IMR-90 (cell line): ENCODE measurements at regions not wholly inside any gene's neighbourhood (a gene's known extent, or its start where the extent isn't known, plus 50 kb on each side); places are given as distances from the start of the nearest gene placed in this dataset.

ENCODE experiments used
- ATAC-seq: fragments of 200-7000 bp; cut with Tn5 transposase; 2 replicates; pipeline ENCODE4 v1.9.1; 2020; ENCODE audit warnings: low read depth, mild to moderate bottlenecking, moderate library complexity
- BruUV-seq: library from RNA; stranded (reverse); fragments of 400-500 nt; replicated peaks from 2 replicates; lab custom pipeline; 2021; lab: Mats Ljungman, UMichigan
- CTCF ChIA-PET: fragments of 300-600 bp; formaldehyde crosslinking; extraction: SDS; loops from one replicate; lab custom pipeline; 2021; ENCODE audit warnings: antibody characterized with exemption; lab: Yijun Ruan, JAX
- POLR2A ChIA-PET: fragments of 300-600 bp; sonication (Branson Sonifier 250); formaldehyde crosslinking; loops from one replicate; lab custom pipeline; 2022; ENCODE audit warnings: antibody characterized with exemption; ENCODE audit not compliant: unreplicated experiment; lab: Charles Lee
- DNase-seq: peaks from one replicate; pipeline ENCODE4 v3.0.0; 2013
- H2AFZ ChIP-seq: replicated peaks from 2 replicates; pipeline ENCODE3; 2013; ENCODE audit warnings: low read length, mild to moderate bottlenecking; ENCODE audit not compliant: poor library complexity
- H2AK5ac ChIP-seq: 2 replicates; pipeline ENCODE4 v1.6.1; 2013; ENCODE audit warnings: low read depth, low read length, inconsistent platforms
- H2AK9ac ChIP-seq: replicated peaks from 2 replicates; pipeline ENCODE3; 2013; ENCODE audit warnings: mild to moderate bottlenecking, low read depth, low read length, moderate library complexity; ENCODE audit not compliant: poor library complexity
- H2BK120ac ChIP-seq: 2 replicates; pipeline ENCODE4 v1.6.1; 2013; ENCODE audit warnings: low read depth, low read length, inconsistent platforms
- H2BK15ac ChIP-seq: 3 replicates; pipeline ENCODE4 v1.6.1; 2013; ENCODE audit warnings: low read depth, low read length, inconsistent platforms
- H2BK20ac ChIP-seq: 2 replicates; pipeline ENCODE4 v1.6.1; 2013; ENCODE audit warnings: low read depth, mild to moderate bottlenecking, inconsistent platforms, low read length, moderate library complexity
- H2BK5ac ChIP-seq: 2 replicates; pipeline ENCODE4 v1.6.1; 2013; ENCODE audit warnings: mild to moderate bottlenecking, low read depth, low read length, inconsistent platforms; ENCODE audit not compliant: poor library complexity, severe bottlenecking
- H3K14ac ChIP-seq: replicated peaks from 2 replicates; pipeline ENCODE4 v1.6.1; 2013; ENCODE audit warnings: low read depth, low read length, inconsistent platforms
- H3K18ac ChIP-seq: 2 replicates; pipeline ENCODE4 v1.6.1; 2013; ENCODE audit warnings: low read depth, low read length, control low read depth
- H3K23ac ChIP-seq: 2 replicates; pipeline ENCODE4 v1.6.1; 2013; ENCODE audit warnings: low read depth, low read length, inconsistent platforms
- H3K27ac ChIP-seq: 2 replicates; pipeline ENCODE4 v1.5.1; 2013; ENCODE audit warnings: mild to moderate bottlenecking, control low read depth, low read length; ENCODE audit not compliant: insufficient read depth
- H3K27me3 ChIP-seq: 2 replicates; pipeline ENCODE4 v1.6.1; 2013; ENCODE audit warnings: low read length; ENCODE audit not compliant: control insufficient read depth, insufficient read depth
- H3K36me3 ChIP-seq: 2 replicates; pipeline ENCODE4 v1.6.1; 2013; ENCODE audit warnings: low read length, mixed read lengths; ENCODE audit not compliant: control insufficient read depth, insufficient read depth
- H3K4ac ChIP-seq: 2 replicates; pipeline ENCODE4 v1.6.1; 2013; ENCODE audit warnings: low read depth, low read length, inconsistent platforms
- H3K4me1 ChIP-seq: 2 replicates; pipeline ENCODE4 v1.6.1; 2013; ENCODE audit warnings: low read length, mixed read lengths; ENCODE audit not compliant: control insufficient read depth, insufficient read depth
- H3K4me2 ChIP-seq: 2 replicates; pipeline ENCODE4 v1.6.1; 2013; ENCODE audit warnings: low read depth, mild to moderate bottlenecking, control low read depth, low read length, moderate library complexity
- H3K4me3 ChIP-seq: 2 replicates; pipeline ENCODE4 v1.5.1; 2013; ENCODE audit warnings: low read depth, mild to moderate bottlenecking, control low read depth, low read length, moderate library complexity; ENCODE audit not compliant: insufficient read depth
- H3K56ac ChIP-seq: 2 replicates; pipeline ENCODE4 v1.6.1; 2013; ENCODE audit warnings: low read length, inconsistent platforms; ENCODE audit not compliant: insufficient read depth; ENCODE audit errors: extremely low read depth
- H3K79me1 ChIP-seq, 2 experiments: 2 replicates each; pipeline ENCODE4 v1.6.1; 2013; ENCODE audit warnings: low read length in 2 of 2, inconsistent platforms in 1 of 2, low read depth in 1 of 2
- H3K9ac ChIP-seq: 2 replicates; pipeline ENCODE4 v1.6.1; 2013; ENCODE audit warnings: low read depth, low read length, control low read depth
- H3K9me1 ChIP-seq: 2 replicates; pipeline ENCODE4 v1.6.1; 2013; ENCODE audit warnings: low read length, inconsistent platforms; ENCODE audit not compliant: insufficient read depth
- H3K9me3 ChIP-seq: 2 replicates; pipeline ENCODE4 v1.6.1; 2013; ENCODE audit warnings: low read length; ENCODE audit not compliant: control insufficient read depth, insufficient read depth
- H4K20me1 ChIP-seq: 2 replicates; pipeline ENCODE4 v1.6.1; 2013; ENCODE audit warnings: low read length, inconsistent platforms; ENCODE audit not compliant: insufficient read depth
- H4K5ac ChIP-seq: 2 replicates; pipeline ENCODE4 v1.6.1; 2013; ENCODE audit warnings: mild to moderate bottlenecking, low read depth, low read length, control low read depth
- H4K8ac ChIP-seq, 2 experiments: 2 replicates each; pipeline ENCODE4 v1.6.1; 2013; ENCODE audit warnings: low read depth in 2 of 2, low read length in 2 of 2, control low read depth in 1 of 2, inconsistent platforms in 1 of 2
- H4K91ac ChIP-seq: 2 replicates; pipeline ENCODE4 v1.6.1; 2013; ENCODE audit warnings: low read depth, low read length, inconsistent platforms; ENCODE audit not compliant: insufficient read depth
- MAFK ChIP-seq: IDR thresholded peaks from 2 replicates; pipeline ENCODE4 v1.6.1; 2012; ENCODE audit warnings: low read depth, low read length, improper control_type of control experiment
- WGBS, 2 experiments: methylation state at CpG; one replicate each; pipeline versions ENCODE4 v1.1.5 to v1.1.7; 2013; ENCODE audit warnings: missing lambda C conversion rate in 2 of 2; ENCODE audit not compliant: insufficient read length in 1 of 2; ENCODE audit errors: extremely low coverage in 2 of 2; 5-methylcytosine and 5-hydroxymethylcytosine counted together
- dilution Hi-C: fragments of 300-500 bp; cut with HindIII; formaldehyde crosslinking; loops from one replicate; pipeline ENCODE4 v1.14.3; 2018; ENCODE audit warnings: low sequenced_read_pairs; ENCODE audit not compliant: unreplicated experiment
- in situ Hi-C: fragments of 300-500 bp; cut with MboI; formaldehyde crosslinking; loops from 3 replicates; pipeline ENCODE4 v1.14.3; 2019; ENCODE audit warnings: low sequenced_read_pairs, inconsistent platforms, mixed read lengths
- intact Hi-C: fragments of 100-400 bp; cut with micrococcal nuclease; formaldehyde crosslinking; loops from 2 replicates; pipeline ENCODE4 v1.10.0; 2022
- TF ChIP-seq, protein P1 (sequence below): fragments of 150-350 bp; IDR thresholded peaks from 2 replicates; pipeline ENCODE4 v1.6.1; 2016; ENCODE audit warnings: low read depth, mild to moderate bottlenecking, low read length, moderate library complexity, borderline replicate concordance

DNA sequence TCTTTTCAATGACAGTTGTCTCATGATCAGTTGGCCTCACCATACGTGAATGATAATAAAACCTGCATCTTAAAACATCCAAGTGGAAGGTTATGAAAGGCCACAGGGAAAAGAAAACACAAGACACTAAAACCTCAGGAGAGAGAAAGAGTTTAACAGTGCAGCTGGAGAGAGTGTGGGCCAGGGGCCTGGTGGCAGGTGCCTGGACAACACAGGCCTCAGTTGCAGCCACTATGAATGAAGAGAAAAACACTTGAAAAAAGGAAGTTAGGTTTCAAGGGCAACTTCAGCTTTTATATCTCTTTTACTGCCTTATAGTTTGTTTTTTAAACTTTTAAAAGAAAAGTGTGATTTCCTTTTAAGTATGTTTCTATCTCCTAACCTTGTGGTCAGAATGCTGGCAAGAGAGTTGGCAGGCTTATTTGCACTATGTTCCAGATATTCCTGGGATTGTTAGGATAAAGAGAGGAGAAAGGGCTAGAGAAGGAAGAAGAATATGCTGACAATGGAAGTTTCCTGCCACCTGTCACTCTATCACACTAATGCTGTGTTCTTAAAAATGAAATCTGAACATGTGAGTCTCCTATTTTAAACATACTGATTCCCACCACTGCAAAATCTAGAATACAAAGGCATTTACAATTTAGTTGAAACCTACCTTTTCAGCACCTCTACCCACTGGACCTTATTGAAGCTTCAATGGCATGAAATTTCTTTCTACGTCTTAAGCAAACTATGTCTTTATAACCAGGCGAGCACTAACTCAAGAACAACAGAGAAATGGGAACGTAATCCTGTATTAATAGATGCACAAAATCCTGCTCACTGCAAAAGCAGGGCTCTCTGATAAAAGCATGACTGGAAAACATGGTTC is 222.4 kb downstream of the CD83 start:
- no peak overlapping the region for H2BK5ac ChIP-seq
- no peak overlapping the region for H3K4me3 ChIP-seq
- H2AK5ac ChIP-seq, result no peak overlapping the region
- no peak overlapping the region for H3K56ac ChIP-seq
- no peak overlapping the region for H4K5ac ChIP-seq
- BruUV-seq, result no TSS peak
- H3K36me3 ChIP-seq, result no peaks in the 10 kb centered on the region
- H3K4ac ChIP-seq, result no peak overlapping the region
- H3K9me1 ChIP-seq, result no peaks in the 10 kb centered on the region
- ChIA-PET CTCF (no interaction called here), POLR2A (no interaction called here)
- intact Hi-C loops, result no loop called here
- no peak overlapping the region for H3K23ac ChIP-seq
- no peaks in the 10 kb centered on the region for H4K20me1 ChIP-seq
- dilution Hi-C loops, result no loop called here
- no peak for ATAC-seq
- no peaks in the 10 kb centered on the region for H3K4me1 ChIP-seq
- no peak overlapping the region for H3K27ac ChIP-seq
- H3K79me1 ChIP-seq, result no peaks in the 10 kb centered on the region
- H3K9me3 ChIP-seq, result no peaks in the 10 kb centered on the region
- H3K18ac ChIP-seq, result no peak overlapping the region
- no peak overlapping the region for H4K91ac ChIP-seq
- no peak overlapping the region for H3K14ac ChIP-seq
- H4K8ac ChIP-seq, result no peak overlapping the region
- WGBS, 2 experiments, result 83% methylated on average over 2 of the region's 4 CpGs; no CpG with 5 or more reads in 1 of the 2 experiments
- peak; percentile 67 for TF ChIP-seq MAFK
- TF ChIP-seq, protein P1, sequence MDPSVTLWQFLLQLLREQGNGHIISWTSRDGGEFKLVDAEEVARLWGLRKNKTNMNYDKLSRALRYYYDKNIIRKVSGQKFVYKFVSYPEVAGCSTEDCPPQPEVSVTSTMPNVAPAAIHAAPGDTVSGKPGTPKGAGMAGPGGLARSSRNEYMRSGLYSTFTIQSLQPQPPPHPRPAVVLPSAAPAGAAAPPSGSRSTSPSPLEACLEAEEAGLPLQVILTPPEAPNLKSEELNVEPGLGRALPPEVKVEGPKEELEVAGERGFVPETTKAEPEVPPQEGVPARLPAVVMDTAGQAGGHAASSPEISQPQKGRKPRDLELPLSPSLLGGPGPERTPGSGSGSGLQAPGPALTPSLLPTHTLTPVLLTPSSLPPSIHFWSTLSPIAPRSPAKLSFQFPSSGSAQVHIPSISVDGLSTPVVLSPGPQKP, result no peak
- in situ Hi-C loops, result no loop called here
- H2BK15ac ChIP-seq, result no peak overlapping the region
- no peak overlapping the region for H2AFZ ChIP-seq
- H3K27me3 ChIP-seq, result peaks cover 11% of the 10 kb centered on the region
- H2BK120ac ChIP-seq, result no peak overlapping the region
- H2BK20ac ChIP-seq, result no peak overlapping the region
- no peak for DNase-seq
- H3K4me2 ChIP-seq, result no peak overlapping the region
- H2AK9ac ChIP-seq, result no peak overlapping the region
- no peak overlapping the region for H3K9ac ChIP-seq
